ENCODE measurements at regions not wholly inside any gene's neighbourhood (a gene's known extent, or its start where the extent isn't known, plus 50 kb on each side); places are given as distances from the start of the nearest gene placed in this dataset.

GRCh38 chr2:165010556-165010955 lies 55.2 kb upstream of the SLC38A11 start:
- H3K27ac ChIP-seq (ENCODE audit: low read depth in 1 of 2, low read length in 1 of 2) = no peak overlapping the region
- no peaks in the 10 kb centered on the region for H3K4me1 ChIP-seq (ENCODE audit: control insufficient read depth in 2 of 2, insufficient read depth in 2 of 2, low read length in 2 of 2)
- H3K4me3 ChIP-seq (ENCODE audit: low read length in 2 of 2) = no peak overlapping the region
- H3K9me3 ChIP-seq (ENCODE audit: control insufficient read depth in 2 of 2, insufficient read depth in 1 of 2, low read length in 1 of 2) = no peaks in the 10 kb centered on the region
- H3K27me3 ChIP-seq (ENCODE audit: control insufficient read depth in 2 of 2, insufficient read depth in 1 of 2, low read length in 1 of 2) = no peaks in the 10 kb centered on the region
- no peaks in the 10 kb centered on the region for H3K36me3 ChIP-seq (ENCODE audit: control insufficient read depth in 2 of 2, insufficient read depth in 2 of 2, low read length in 1 of 2)
- no peak for DNase-seq (ENCODE audit: low read depth in 6 of 9, low spot score in 9 of 9)
- WGBS = 93% methylated on average over 1 of the region's 1 CpG

- Histone ChIP-seq H3K27me3 (ENCODE audit: control insufficient read depth in 2 of 2, insufficient read depth in 1 of 2, low read length in 1 of 2) (no peaks in the 10 kb centered on the region), H3K9me3 (ENCODE audit: control insufficient read depth in 2 of 2, insufficient read depth in 1 of 2, low read length in 1 of 2) (no peaks in the 10 kb centered on the region), H3K27ac (ENCODE audit: low read depth in 1 of 2, low read length in 1 of 2) (no peak overlapping the region), H3K4me3 (ENCODE audit: low read length in 2 of 2) (no peak overlapping the region), H3K4me1 (ENCODE audit: control insufficient read depth in 2 of 2, insufficient read depth in 2 of 2, low read length in 2 of 2) (no peaks in the 10 kb centered on the region), H3K36me3 (ENCODE audit: control insufficient read depth in 2 of 2, insufficient read depth in 2 of 2, low read length in 1 of 2) (no peaks in the 10 kb centered on the region)
- WGBS = 97% methylated on average over 1 of the region's 1 CpG
- no peak for DNase-seq (ENCODE audit: low read depth in 6 of 9, low spot score in 9 of 9)
Observed at GRCh38 chr2:165009466-165009865, 54.1 kb upstream of the SLC38A11 start.

- no peak for DNase-seq (ENCODE audit: low read depth in 6 of 9, low spot score in 9 of 9)
- no peaks in the 10 kb centered on the region for H3K27me3 ChIP-seq (ENCODE audit: control insufficient read depth in 2 of 2, insufficient read depth in 1 of 2, low read length in 1 of 2)
- H3K4me3 ChIP-seq (ENCODE audit: low read length in 2 of 2) = no peak overlapping the region
- no peaks in the 10 kb centered on the region for H3K36me3 ChIP-seq (ENCODE audit: control insufficient read depth in 2 of 2, insufficient read depth in 2 of 2, low read length in 1 of 2)
- WGBS = 97% methylated on average over 3 of the region's 3 CpGs
- no peak overlapping the region for H3K27ac ChIP-seq (ENCODE audit: low read depth in 1 of 2, low read length in 1 of 2)
- no peaks in the 10 kb centered on the region for H3K9me3 ChIP-seq (ENCODE audit: control insufficient read depth in 2 of 2, insufficient read depth in 1 of 2, low read length in 1 of 2)
- H3K4me1 ChIP-seq (ENCODE audit: control insufficient read depth in 2 of 2, insufficient read depth in 2 of 2, low read length in 2 of 2) = no peaks in the 10 kb centered on the region
Observed at GRCh38 chr2:165008730-165009315, 53.5 kb upstream of the SLC38A11 start.

GRCh38 chr2:165007161-165007744 lies 51.9 kb upstream of the SLC38A11 start:
- H3K4me3 ChIP-seq (ENCODE audit: low read length in 2 of 2) = no peak overlapping the region
- H3K27me3 ChIP-seq (ENCODE audit: control insufficient read depth in 2 of 2, insufficient read depth in 1 of 2, low read length in 1 of 2) = no peaks in the 10 kb centered on the region
- no peak overlapping the region for H3K27ac ChIP-seq (ENCODE audit: low read depth in 1 of 2, low read length in 1 of 2)
- H3K9me3 ChIP-seq (ENCODE audit: control insufficient read depth in 2 of 2, insufficient read depth in 1 of 2, low read length in 1 of 2) = no peaks in the 10 kb centered on the region
- no peaks in the 10 kb centered on the region for H3K4me1 ChIP-seq (ENCODE audit: control insufficient read depth in 2 of 2, insufficient read depth in 2 of 2, low read length in 2 of 2)
- H3K36me3 ChIP-seq (ENCODE audit: control insufficient read depth in 2 of 2, insufficient read depth in 2 of 2, low read length in 1 of 2) = no peaks in the 10 kb centered on the region
- WGBS = 96% methylated on average over 1 of the region's 1 CpG
- no peak for DNase-seq (ENCODE audit: low read depth in 6 of 9, low spot score in 9 of 9)
